ENCODE measurements at regions not wholly inside any gene's neighbourhood (a gene's known extent, or its start where the extent isn't known, plus 50 kb on each side); places are given as distances from the start of the nearest gene placed in this dataset.

DNA sequence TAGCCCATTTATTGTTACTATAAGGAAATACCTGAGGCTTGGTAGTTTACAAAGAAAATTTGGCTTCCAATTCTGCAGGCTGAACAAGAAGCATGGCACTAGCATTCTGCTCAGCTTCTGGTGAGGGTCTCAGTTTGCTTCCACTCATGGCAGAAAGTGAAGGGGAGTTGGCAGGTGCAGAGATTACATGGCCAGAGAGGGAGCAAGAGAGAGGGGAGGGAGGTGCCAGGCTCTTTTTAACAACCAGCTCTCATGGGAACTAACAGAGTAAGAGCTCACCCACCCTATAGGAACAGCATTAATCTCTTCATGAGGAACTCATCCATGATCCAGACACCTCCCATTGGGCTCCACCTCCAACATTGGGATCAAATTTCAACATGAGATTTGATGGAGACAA, 437.9 kb downstream of the CHL1 start:
- Histone ChIP-seq H3K79me2 (ENCODE audit: insufficient read depth) (no peaks in the 10 kb centered on the region), H3K9me3 (no peaks in the 10 kb centered on the region), H4K20me1 (ENCODE audit: insufficient read depth) (no peaks in the 10 kb centered on the region), H3K4me1 (ENCODE audit: control insufficient read depth in 1 of 2, insufficient read depth in 2 of 2, low read depth in 1 of 2, low read length in 1 of 2) (no peaks in the 10 kb centered on the region), H3K9me2 (no peaks in the 10 kb centered on the region), H3F3A (replicated peaks; ENCODE audit: insufficient read depth) (no peaks in the 10 kb centered on the region), H3K9ac (no peak overlapping the region), H3K4me2 (no peak overlapping the region), H3K4me3 (ENCODE audit: low read depth in 2 of 2, low read length in 1 of 2) (no peak overlapping the region), H3K36me3 (replicated peaks in 1 of 2; ENCODE audit: control insufficient read depth in 1 of 2, insufficient read depth in 2 of 2, low read length in 1 of 2) (no peaks in the 10 kb centered on the region), H2AFZ (ENCODE audit: low read depth) (no peak overlapping the region), H3K27me3 (ENCODE audit: insufficient read depth) (no peaks in the 10 kb centered on the region), H3K27ac (ENCODE audit: low read depth in 2 of 2, low read length in 1 of 2) (no peak overlapping the region)
- DNase-seq, result no peak
- TF ChIP-seq FOSL2 (IDR thresholded peaks at IDR 0.05; ENCODE audit: borderline replicate concordance, low read depth) (no peak), MAX (IDR thresholded peaks at IDR 0.05; ENCODE audit: low read depth) (no peak), SMC3 (IDR thresholded peaks at IDR 0.05; ENCODE audit: low read depth, low read length) (no peak), RXRA (IDR thresholded peaks at IDR 0.05; ENCODE audit: borderline replicate concordance, low read depth) (no peak), USF2 (IDR thresholded peaks at IDR 0.05; ENCODE audit: borderline replicate concordance, low read depth, low read length) (no peak), TCF12 (IDR thresholded peaks at IDR 0.05) (no peak), FOXJ3 (CRISPR knock-in tag; IDR thresholded peaks at IDR 0.05) (no peak), NRF1 (IDR thresholded peaks at IDR 0.05; ENCODE audit: low read depth, low read length) (no peak), NFIC (IDR thresholded peaks at IDR 0.05; ENCODE audit: borderline replicate concordance) (no peak), RAD21 (IDR thresholded peaks at IDR 0.05; ENCODE audit: low read length) (no peak)
- TF ChIP-seq, protein P1, sequence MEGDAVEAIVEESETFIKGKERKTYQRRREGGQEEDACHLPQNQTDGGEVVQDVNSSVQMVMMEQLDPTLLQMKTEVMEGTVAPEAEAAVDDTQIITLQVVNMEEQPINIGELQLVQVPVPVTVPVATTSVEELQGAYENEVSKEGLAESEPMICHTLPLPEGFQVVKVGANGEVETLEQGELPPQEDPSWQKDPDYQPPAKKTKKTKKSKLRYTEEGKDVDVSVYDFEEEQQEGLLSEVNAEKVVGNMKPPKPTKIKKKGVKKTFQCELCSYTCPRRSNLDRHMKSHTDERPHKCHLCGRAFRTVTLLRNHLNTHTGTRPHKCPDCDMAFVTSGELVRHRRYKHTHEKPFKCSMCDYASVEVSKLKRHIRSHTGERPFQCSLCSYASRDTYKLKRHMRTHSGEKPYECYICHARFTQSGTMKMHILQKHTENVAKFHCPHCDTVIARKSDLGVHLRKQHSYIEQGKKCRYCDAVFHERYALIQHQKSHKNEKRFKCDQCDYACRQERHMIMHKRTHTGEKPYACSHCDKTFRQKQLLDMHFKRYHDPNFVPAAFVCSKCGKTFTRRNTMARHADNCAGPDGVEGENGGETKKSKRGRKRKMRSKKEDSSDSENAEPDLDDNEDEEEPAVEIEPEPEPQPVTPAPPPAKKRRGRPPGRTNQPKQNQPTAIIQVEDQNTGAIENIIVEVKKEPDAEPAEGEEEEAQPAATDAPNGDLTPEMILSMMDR (IDR thresholded peaks at IDR 0.05), result no peak
- ChIA-PET CTCF (no interaction called here), POLR2A (no interaction called here)

DNA sequence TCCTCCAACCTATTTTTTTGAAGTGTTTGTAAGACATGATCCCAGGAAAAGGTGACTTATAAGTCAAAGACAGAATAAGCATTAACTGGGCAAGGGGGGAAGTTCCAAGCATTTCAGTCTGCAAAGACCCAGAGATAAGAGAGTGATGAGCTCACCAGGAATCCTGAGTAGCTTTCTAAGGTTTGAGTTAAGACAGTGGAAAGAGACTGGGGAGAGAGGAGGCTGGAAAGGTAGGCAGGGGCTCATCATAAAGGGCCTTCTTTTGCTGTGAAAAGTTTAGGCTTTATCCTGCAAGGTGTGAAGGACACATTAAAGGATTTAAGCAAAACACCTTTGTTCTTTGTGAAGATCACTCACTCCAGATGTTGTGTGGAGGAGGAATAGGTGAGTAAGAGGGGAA, 438.8 kb downstream of the CHL1 start:
- DNase-seq, result no peak
- no peaks in the 10 kb centered on the region for H3F3A ChIP-seq (replicated peaks; ENCODE audit: insufficient read depth)
- no peaks in the 10 kb centered on the region for H4K20me1 ChIP-seq (ENCODE audit: insufficient read depth)
- no peak overlapping the region for H3K27ac ChIP-seq (ENCODE audit: low read depth in 2 of 2, low read length in 1 of 2)
- no peaks in the 10 kb centered on the region for H3K4me1 ChIP-seq (ENCODE audit: control insufficient read depth in 1 of 2, insufficient read depth in 2 of 2, low read depth in 1 of 2, low read length in 1 of 2)
- no peak overlapping the region for H3K9ac ChIP-seq
- H3K4me3 ChIP-seq (ENCODE audit: low read depth in 2 of 2, low read length in 1 of 2), result no peak overlapping the region
- H3K4me2 ChIP-seq, result no peak overlapping the region
- no peaks in the 10 kb centered on the region for H3K9me2 ChIP-seq
- H3K9me3 ChIP-seq, result no peaks in the 10 kb centered on the region
- TF ChIP-seq SMC3 (IDR thresholded peaks at IDR 0.05; ENCODE audit: low read depth, low read length), result no peak
- TF ChIP-seq USF2 (IDR thresholded peaks at IDR 0.05; ENCODE audit: borderline replicate concordance, low read depth, low read length), result no peak
- no peak for TF ChIP-seq NFIC (IDR thresholded peaks at IDR 0.05; ENCODE audit: borderline replicate concordance)
- ChIA-PET CTCF (no interaction called here), POLR2A (no interaction called here)
- no peak overlapping the region for H2AFZ ChIP-seq (ENCODE audit: low read depth)
- H3K36me3 ChIP-seq (replicated peaks in 1 of 2; ENCODE audit: control insufficient read depth in 1 of 2, insufficient read depth in 2 of 2, low read length in 1 of 2), result no peaks in the 10 kb centered on the region
- no peaks in the 10 kb centered on the region for H3K79me2 ChIP-seq (ENCODE audit: insufficient read depth)
- no peaks in the 10 kb centered on the region for H3K27me3 ChIP-seq (ENCODE audit: insufficient read depth)
